Uterus (tissue), 3 donors: ENCODE measurements at regions not wholly inside any gene's neighbourhood (a gene's known extent, or its start where the extent isn't known, plus 50 kb on each side); places are given as distances from the start of the nearest gene placed in this dataset.

Experiments
- DNase-seq, 2 donors: peaks; one replicate each; pipeline ENCODE4 v3.0.0-alpha.2; 2019 to 2020
- H3K27ac ChIP-seq, 2 donors: fragments of 200-600 bp; sonication (generic); 1 replicate in 1 of 2; 2 replicates in 1 of 2; pipeline ENCODE4 v1.5.1; 2016 to 2018
- H3K27me3 ChIP-seq, 2 donors: fragments of 200-600 bp; sonication (generic); one replicate each; pipeline ENCODE4 v1.5.1; 2018 to 2019; ENCODE audit warnings: control low read depth in 1 of 2
- H3K36me3 ChIP-seq, 2 donors: fragments of 200-600 bp; sonication (generic); one replicate each; pipeline ENCODE4 v1.5.1; 2019; ENCODE audit warnings: control low read depth in 1 of 2
- H3K4me1 ChIP-seq, 2 donors: fragments of 200-600 bp; sonication (generic); one replicate each; pipeline ENCODE4 v1.5.1; 2018 to 2019; ENCODE audit warnings: control low read depth in 1 of 2
- H3K4me3 ChIP-seq, 2 donors: fragments of 200-600 bp; sonication (generic); 1 replicate in 1 of 2; 2 replicates in 1 of 2; pipeline ENCODE4 v1.5.1; 2018 to 2019; ENCODE audit warnings: mild to moderate bottlenecking in 1 of 2
- H3K9me3 ChIP-seq, 2 donors: fragments of 200-600 bp; sonication (generic); one replicate each; pipeline ENCODE4 v1.5.1; 2019; ENCODE audit warnings: control low read depth in 1 of 2
- CTCF ChIP-seq, 4 experiments: fragments of 200-600 bp in 2 of 4; fragments of 450-650 bp in 2 of 4; sonication (generic) in 2 of 4; IDR thresholded peaks; one replicate each; pipeline ENCODE4 v1.5.1; 2016 to 2019; ENCODE audit warnings: antibody characterized with exemption in 4 of 4, mild to moderate bottlenecking in 2 of 4, moderate library complexity in 1 of 4
- POLR2A ChIP-seq, 2 donors: fragments of 450-650 bp; IDR thresholded peaks; one replicate each; pipeline ENCODE4 v1.6.1; 2016; ENCODE audit warnings: antibody characterized with exemption in 2 of 2, mild to moderate bottlenecking in 1 of 2, moderate library complexity in 1 of 2
- intact Hi-C: fragments of 100-400 bp; cut with DNase I; formaldehyde crosslinking; loops from one replicate; pipeline ENCODE4 v1.15.1; 2023; ENCODE audit warnings: low total_unique reads
- donor health status: DM: yes; HTN: yes; CAD: no.

GRCh38 chr11:71083105-71083504, 169.3 kb downstream of the SHANK2 start:
- intact Hi-C loops, result no loop called here
- Histone ChIP-seq H3K4me1 (no peaks in the 10 kb centered on the region), H3K4me3 (no peak overlapping the region), H3K27ac (no peak overlapping the region), H3K9me3 (no peaks in the 10 kb centered on the region), H3K27me3 (no peaks in the 10 kb centered on the region), H3K36me3 (no peaks in the 10 kb centered on the region)
- no peak for DNase-seq
- no peak for TF ChIP-seq POLR2A (IDR thresholded peaks at IDR 0.05)
- TF ChIP-seq CTCF (IDR thresholded peaks at IDR 0.05), result no peak

GRCh38 chr11:71082454-71082853, 169.9 kb downstream of the SHANK2 start:
- intact Hi-C loops, result no loop called here
- no peaks in the 10 kb centered on the region for H3K27me3 ChIP-seq
- no peak for TF ChIP-seq CTCF (IDR thresholded peaks at IDR 0.05)
- no peak for TF ChIP-seq POLR2A (IDR thresholded peaks at IDR 0.05)
- H3K4me1 ChIP-seq, result no peaks in the 10 kb centered on the region
- no peaks in the 10 kb centered on the region for H3K36me3 ChIP-seq
- no peak for DNase-seq
- H3K9me3 ChIP-seq, result no peaks in the 10 kb centered on the region
- no peak overlapping the region for H3K4me3 ChIP-seq
- H3K27ac ChIP-seq, result no peak overlapping the region

GRCh38 chr11:71081704-71082230, 170.6 kb downstream of the SHANK2 start:
- Histone ChIP-seq H3K4me3 (no peak overlapping the region), H3K9me3 (no peaks in the 10 kb centered on the region), H3K27me3 (no peaks in the 10 kb centered on the region), H3K4me1 (no peaks in the 10 kb centered on the region), H3K36me3 (no peaks in the 10 kb centered on the region), H3K27ac (no peak overlapping the region)
- intact Hi-C loops, result no loop called here
- DNase-seq, result no peak
- TF ChIP-seq POLR2A (IDR thresholded peaks at IDR 0.05), result no peak
- TF ChIP-seq CTCF (IDR thresholded peaks at IDR 0.05), result no peak

GRCh38 chr11:71080239-71081097, 171.9 kb downstream of the SHANK2 start:
- TF ChIP-seq CTCF (IDR thresholded peaks at IDR 0.05) (peak in 2 of 4 experiments; percentile 13 to 55), POLR2A (IDR thresholded peaks at IDR 0.05) (no peak)
- no peak for DNase-seq
- no peaks in the 10 kb centered on the region for H3K27me3 ChIP-seq
- H3K36me3 ChIP-seq, result no peaks in the 10 kb centered on the region
- no peak overlapping the region for H3K27ac ChIP-seq
- no peaks in the 10 kb centered on the region for H3K4me1 ChIP-seq
- H3K4me3 ChIP-seq, result no peak overlapping the region
- H3K9me3 ChIP-seq, result no peaks in the 10 kb centered on the region
- intact Hi-C loops, result no loop called here

GRCh38 chr11:71079795-71080194, 172.6 kb downstream of the SHANK2 start:
- H3K27me3 ChIP-seq, result no peaks in the 10 kb centered on the region
- H3K27ac ChIP-seq, result no peak overlapping the region
- H3K36me3 ChIP-seq, result no peaks in the 10 kb centered on the region
- intact Hi-C loops, result no loop called here
- H3K4me3 ChIP-seq, result no peak overlapping the region
- H3K9me3 ChIP-seq, result no peaks in the 10 kb centered on the region
- DNase-seq, result no peak
- no peak for TF ChIP-seq POLR2A (IDR thresholded peaks at IDR 0.05)
- TF ChIP-seq CTCF (IDR thresholded peaks at IDR 0.05), result no peak
- H3K4me1 ChIP-seq, result no peaks in the 10 kb centered on the region
